C4-2B (cell line): ENCODE measurements at regions not wholly inside any gene's neighbourhood (a gene's known extent, or its start where the extent isn't known, plus 50 kb on each side); places are given as distances from the start of the nearest gene placed in this dataset.

Experiments
- H3K27ac ChIP-seq: fragments of 450-650 bp; 2 replicates; pipeline ENCODE4 v1.5.1; 2017
- CTCF ChIP-seq: fragments of 450-650 bp; conservative IDR thresholded peaks from 2 replicates; pipeline ENCODE4 v1.5.1; 2017; ENCODE audit warnings: mild to moderate bottlenecking
- ZFX ChIP-seq: fragments of 450-650 bp; IDR thresholded peaks from 2 replicates; pipeline ENCODE4 v1.6.1; 2017

DNA sequence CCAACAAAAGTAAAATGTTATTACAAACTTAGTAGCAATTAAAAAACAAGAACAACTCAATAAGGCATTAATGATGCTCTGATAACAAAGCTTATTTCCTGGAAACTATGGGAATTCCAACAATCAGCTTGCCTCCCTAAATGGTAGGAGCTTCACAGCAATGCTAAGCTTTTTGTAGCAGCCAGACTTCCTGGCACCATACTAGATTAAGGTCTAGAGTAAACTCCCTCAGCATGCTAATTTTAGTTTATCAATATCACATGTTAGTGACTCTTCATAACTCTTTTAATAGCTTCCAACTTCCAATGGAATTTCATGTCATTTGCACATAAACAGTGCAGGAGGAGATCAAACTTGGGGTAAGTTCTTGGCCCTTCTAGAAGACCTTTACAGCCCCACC lies 782.0 kb downstream of the MCTP2 start:
- H3K27ac ChIP-seq: no peak overlapping the region
- no peak for TF ChIP-seq ZFX
- TF ChIP-seq CTCF: no peak

GRCh38 chr15:95016511-95017229 lies 785.3 kb downstream of the MCTP2 start:
- H3K27ac ChIP-seq: no peak overlapping the region

GRCh38 chr15:95017666-95018328 lies 786.4 kb downstream of the MCTP2 start:
- H3K27ac ChIP-seq: no peak overlapping the region
- TF ChIP-seq ZFX (no peak), CTCF (no peak)

More at GRCh38 chr15:95016511-95017229, 785.3 kb downstream of the MCTP2 start:
- TF ChIP-seq CTCF (no peak), ZFX (no peak)

GRCh38 chr15:95018888-95019545 lies 787.7 kb downstream of the MCTP2 start:
- H3K27ac ChIP-seq: no peak overlapping the region
- TF ChIP-seq CTCF: no peak
- no peak for TF ChIP-seq ZFX

DNA sequence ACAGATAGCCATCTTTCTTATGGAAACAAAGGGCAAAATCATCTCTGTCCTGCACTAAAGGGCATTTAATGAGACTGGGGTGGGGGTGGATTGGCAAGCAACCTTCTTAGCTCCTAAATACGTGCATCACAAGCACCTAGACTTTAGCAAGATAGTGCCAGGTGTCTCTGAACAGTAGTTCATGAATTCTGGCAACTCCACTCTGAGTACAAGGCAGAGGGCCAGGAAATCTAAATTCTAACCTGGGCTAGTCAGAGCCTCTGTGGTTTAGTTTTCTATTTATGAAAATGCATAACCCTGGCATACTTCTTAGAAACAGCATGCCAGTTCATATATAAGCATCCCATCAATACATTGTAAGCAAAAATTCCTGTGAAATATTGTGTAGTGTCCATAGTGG lies 788.5 kb downstream of the MCTP2 start:
- TF ChIP-seq CTCF (no peak), ZFX (no peak)
- no peak overlapping the region for H3K27ac ChIP-seq

DNA sequence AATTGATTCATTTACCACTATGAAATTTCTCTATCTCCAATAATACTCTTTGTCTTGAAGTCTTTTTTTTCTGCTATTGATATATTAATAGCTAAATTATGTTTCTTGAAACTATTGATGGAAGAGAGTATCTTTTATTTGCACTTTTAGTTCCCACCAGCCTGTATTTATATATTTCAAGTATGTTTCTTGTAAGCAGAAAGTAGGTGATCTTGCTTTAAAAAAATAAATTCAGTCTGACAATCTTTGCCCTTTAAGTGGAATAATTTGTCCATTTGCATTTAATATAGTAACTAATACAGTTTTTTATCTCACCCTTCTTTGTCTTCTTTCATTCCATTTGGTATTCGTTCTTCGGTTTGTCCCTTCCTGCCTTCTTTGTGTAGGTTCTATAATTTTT lies 790.5 kb downstream of the MCTP2 start:
- TF ChIP-seq CTCF (no peak), ZFX (no peak)
- H3K27ac ChIP-seq: no peak overlapping the region

DNA sequence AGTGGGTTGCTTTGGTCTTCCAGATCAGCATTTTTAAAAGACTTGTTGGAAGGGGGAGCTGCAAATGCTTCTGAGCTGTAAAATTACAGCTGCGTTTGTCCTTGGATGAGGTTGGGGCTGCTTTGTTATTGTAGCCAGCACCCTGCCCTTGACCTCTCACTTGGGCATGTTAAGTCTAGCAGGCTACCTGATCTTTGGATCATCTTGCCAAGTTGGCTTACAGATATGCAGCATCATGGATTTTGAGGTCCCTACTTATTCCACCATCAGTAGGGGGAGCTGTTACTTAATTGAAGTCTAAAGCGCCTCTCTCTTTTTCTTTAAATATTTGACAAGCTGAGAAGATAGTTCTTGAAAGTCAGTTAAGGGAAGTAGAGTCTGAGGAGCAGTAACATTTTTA lies 793.0 kb downstream of the MCTP2 start:
- no peak overlapping the region for H3K27ac ChIP-seq
- TF ChIP-seq CTCF (peak; percentile 67), ZFX (no peak)
